Sciatic nerve (tissue), 2 donors: ENCODE measurements at regions not wholly inside any gene's neighbourhood (a gene's known extent, or its start where the extent isn't known, plus 50 kb on each side); places are given as distances from the start of the nearest gene placed in this dataset.

Experiments
- ATAC-seq: fragments of 200-7000 bp; cut with Tn5 transposase; one replicate; pipeline ENCODE4 v1.9.1; 2020; ENCODE audit warnings: mild to moderate bottlenecking, moderate library complexity
- DNase-seq: peaks from one replicate; pipeline ENCODE4 v3.0.0-alpha.2; 2020; ENCODE audit warnings: low spot score
- intact Hi-C: fragments of 100-400 bp; cut with DNase I; formaldehyde crosslinking; loops from one replicate; pipeline ENCODE4 v1.14.2; 2022
- donor health status: DM: no; HTN: no; CAD: no.
- donor health status: DM: no; HTN: no; CAD: no.

GRCh38 chr13:72539925-72540324 lies 187.5 kb downstream of the MZT1 start:
- no peak for ATAC-seq
- intact Hi-C loops, result no loop called here
- no peak for DNase-seq

- no peak for DNase-seq
- intact Hi-C loops, result no loop called here
These were observed 189.6 kb downstream of the MZT1 start for GRCh38 chr13:72537782-72538181.

DNA sequence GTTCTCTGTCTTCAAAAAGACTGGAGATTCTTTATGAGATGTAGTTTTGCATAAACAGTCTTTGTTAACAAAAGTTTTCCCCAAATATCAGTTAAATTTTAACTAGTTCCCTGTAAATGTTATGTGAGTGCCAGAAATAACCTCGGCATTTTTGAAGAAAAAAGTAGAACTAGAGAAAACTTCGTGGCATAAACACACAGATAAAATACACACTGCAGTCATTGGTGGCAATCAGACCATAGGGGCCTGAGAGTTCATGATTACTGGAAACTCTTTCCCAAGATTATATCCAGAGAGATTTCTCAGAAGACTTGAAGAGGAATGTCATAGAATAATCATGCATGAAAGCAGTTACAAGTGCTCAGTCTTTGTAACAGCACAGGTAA lies 190.0 kb downstream of the MZT1 start:
- no peak for DNase-seq
- no peak for ATAC-seq
- intact Hi-C loops, result no loop called here

More at GRCh38 chr13:72537782-72538181, 189.6 kb downstream of the MZT1 start:
- no peak for ATAC-seq

- peak; percentile 58 for ATAC-seq
These were observed 190.6 kb downstream of the MZT1 start for GRCh38 chr13:72536714-72537394.

GRCh38 chr13:72534951-72535640 lies 192.3 kb downstream of the MZT1 start:
- ATAC-seq (no peak), DNase-seq (no peak)
- intact Hi-C loops, result no loop called here

More at GRCh38 chr13:72536714-72537394, 190.6 kb downstream of the MZT1 start:
- intact Hi-C loops, result no loop called here
- DNase-seq, result no peak

DNA sequence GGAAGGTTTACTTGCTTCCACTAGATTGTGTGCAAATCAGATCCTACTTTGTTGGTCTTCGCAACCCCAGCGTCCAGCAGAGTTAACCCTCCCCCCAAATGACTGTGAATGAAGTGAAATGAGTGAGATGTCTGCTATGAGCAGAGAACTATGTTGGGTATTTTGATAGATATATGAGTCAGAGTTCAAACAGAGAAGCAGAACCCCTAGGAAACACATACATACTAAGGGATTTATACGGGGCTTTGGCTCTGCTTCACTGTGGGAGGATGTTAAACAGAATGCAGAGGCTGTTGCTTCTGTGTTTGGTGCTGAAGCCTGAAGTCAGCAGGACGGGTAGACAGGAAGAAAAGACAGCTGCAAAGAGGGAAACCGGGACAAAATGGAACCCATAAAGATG lies 197.0 kb downstream of the MZT1 start:
- no peak for ATAC-seq
- intact Hi-C loops, result no loop called here
- DNase-seq, result no peak

DNA sequence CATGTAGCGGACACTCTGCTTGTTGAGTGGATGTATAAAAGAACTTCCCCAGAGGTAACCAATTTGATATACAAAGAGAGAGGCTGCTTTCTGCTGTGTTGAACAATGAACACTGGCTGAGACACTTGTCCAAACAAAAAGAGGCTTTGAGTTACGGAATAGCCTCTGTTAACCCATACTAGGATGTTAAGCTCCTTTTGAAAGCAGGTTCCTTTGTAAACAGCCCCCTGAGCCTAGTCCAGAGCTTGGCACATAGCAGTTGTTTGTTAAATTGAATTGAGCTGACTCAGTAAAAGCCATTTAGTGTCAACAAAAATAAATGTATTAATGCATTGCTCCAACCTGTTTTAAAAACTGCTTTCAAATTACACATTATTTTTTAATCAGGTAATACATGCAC lies 200.1 kb downstream of the MZT1 start:
- intact Hi-C loops, result no loop called here
- DNase-seq (no peak), ATAC-seq (no peak)

- ATAC-seq (no peak), DNase-seq (no peak)
- intact Hi-C loops, result no loop called here
These were observed 203.8 kb downstream of the MZT1 start for GRCh38 chr13:72523593-72523992.

DNA sequence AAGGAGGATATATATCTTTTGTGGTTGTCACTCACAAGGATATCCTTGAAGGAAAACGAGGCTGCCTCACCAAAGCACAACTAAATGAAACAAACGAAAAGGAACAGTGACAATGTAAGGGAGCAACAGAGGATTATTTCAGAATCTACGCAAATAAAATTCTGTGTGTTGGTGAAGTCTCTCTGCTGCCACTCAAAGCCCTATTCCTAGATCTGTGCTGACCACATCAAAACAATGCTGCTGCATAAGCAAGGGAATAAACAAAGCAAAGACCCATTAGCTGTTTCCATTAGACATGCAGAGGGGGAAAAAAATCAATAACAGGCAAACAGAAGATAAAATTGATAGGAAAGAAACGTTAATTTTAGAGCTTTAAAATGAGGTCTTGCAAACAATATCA lies 204.4 kb downstream of the MZT1 start:
- no peak for ATAC-seq
- intact Hi-C loops, result no loop called here

DNA sequence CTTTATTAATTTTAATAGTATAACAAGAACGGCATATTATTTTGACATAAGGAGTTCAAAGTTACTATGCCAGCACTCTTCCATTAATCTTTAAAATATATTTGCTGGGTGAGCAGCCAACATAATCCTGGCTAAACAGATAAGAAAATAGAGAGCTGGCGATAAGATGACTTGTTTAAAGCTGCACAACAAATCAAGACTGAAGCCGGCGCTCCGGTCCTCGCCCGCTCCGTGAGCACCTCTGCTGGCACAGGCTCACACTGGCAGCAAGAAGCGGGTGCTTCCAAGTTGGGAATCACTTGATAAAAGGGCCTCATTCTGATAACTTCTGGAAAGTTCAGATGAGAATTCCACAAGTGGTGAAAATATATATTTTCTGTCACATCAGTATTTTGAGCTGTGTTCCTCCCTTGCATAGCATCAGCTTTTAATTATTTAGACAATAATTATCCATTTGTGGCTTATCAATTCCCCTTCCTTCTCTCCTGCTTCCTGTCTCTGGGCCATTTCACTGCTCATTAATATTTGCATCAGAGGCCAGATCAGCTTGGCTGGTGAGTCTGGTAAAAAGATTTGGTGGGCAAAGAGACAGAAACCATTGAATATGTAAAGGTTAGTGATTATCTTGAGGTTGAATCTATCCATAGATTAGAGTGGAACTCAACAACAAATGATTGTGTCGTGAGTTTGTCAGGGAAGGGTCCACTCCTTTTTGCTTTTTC lies 205.3 kb downstream of the MZT1 start:
- DNase-seq, result no peak
- intact Hi-C loops, result no loop called here
- ATAC-seq, result no peak

More for the DNA sequence above, 204.4 kb downstream of the MZT1 start:
- DNase-seq, result no peak

DNA sequence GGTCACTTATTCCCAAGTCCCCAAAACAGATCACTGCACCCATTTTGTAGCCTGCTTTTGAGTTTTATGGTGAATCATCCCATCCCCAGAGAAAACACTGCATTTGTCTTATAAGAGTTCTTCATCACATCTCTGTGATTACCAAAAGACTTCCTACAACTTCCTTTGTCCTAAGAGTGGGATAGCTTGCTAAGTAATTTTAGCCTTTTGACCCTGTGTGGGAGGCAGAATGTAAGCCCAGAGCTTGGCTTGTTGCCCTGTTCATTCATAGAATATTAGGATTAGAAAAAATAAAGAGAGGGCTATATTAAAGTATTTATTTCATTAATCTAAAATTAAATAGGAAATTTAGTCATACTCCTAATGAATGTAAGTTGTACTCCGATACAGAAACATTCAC lies 213.3 kb downstream of the MZT1 start:
- DNase-seq, result no peak
- intact Hi-C loops, result no loop called here
- no peak for ATAC-seq

- ATAC-seq (no peak), DNase-seq (no peak)
- intact Hi-C loops, result no loop called here
These were observed 219.0 kb downstream of the MZT1 start for GRCh38 chr13:72508392-72508791.

GRCh38 chr13:72507416-72508199 lies 219.8 kb downstream of the MZT1 start:
- ATAC-seq (no peak), DNase-seq (no peak)
- intact Hi-C loops, result no loop called here

DNA sequence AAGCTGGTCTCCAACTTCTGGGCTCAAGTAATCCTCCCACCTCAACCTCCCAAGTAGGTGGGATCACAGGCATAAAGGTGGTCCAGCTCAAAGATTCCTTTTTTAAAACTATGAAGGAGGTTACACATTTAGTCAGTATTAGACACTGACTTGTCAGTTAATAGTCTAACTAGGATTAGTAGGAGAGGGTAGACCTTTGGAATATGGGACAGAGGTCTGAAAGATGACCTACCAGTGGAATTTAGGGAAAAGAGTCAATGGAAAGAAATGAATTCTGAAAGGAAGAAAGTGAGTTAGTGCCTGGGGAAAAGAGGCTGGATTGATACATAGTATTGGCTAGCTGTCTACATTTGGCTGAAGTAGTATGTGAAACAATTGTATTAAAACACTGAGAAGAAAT lies 220.7 kb downstream of the MZT1 start:
- no peak for DNase-seq
- intact Hi-C loops, result no loop called here
- ATAC-seq, result no peak

DNA sequence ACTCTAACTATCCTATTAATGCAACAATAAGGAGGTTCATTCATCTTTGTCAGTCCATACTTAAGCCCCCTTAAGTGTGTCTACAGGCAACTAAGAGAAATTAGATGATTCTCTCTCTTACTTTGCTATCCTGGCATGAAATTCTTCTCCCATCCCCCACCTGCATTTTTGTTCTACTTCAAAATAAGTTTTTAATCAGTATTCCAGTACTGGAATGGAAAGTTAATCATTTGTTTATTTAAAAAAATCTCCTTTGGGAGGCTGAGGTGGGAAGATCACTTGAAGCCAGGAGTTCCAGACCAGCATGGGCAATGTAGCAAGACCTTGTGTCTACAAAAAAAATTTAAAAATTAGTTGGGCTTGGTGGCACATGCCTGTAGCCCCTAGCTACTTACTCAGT lies 222.1 kb downstream of the MZT1 start:
- ATAC-seq (no peak), DNase-seq (no peak)
- intact Hi-C loops, result no loop called here

DNA sequence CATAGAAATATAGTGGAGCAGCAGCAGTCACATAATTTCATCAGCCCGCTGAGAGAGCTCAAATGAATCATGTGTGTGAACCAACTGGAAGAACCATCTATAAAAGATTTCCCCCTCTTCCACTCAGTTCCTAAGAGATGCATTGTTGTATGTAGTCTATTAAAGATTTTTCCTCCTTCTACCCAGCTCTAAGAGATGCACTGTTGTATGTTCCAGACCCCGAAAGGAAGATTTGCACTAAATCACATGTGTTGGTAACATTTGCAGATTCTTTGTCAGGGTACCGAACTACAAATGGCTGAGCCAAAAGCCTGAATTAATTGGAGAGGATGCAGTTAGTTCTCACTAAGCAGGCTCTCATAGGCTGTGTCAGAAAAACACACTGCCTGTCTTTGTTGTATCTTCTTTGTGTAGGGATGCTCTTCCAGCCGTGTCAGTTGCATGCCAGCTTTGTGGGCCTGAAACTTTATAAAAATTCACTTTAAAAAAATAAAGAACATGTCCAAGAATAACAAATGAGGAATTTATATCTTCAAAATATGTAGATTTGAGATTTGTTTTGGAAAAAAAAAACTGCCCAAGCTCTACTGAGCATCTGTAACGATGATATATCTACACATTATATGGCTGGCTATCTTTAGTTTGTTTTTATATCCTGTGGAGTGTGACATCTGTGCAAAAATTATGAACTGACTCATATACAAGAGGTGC lies 223.1 kb downstream of the MZT1 start:
- no peak for DNase-seq
- intact Hi-C loops, result no loop called here
- ATAC-seq, result no peak

DNA sequence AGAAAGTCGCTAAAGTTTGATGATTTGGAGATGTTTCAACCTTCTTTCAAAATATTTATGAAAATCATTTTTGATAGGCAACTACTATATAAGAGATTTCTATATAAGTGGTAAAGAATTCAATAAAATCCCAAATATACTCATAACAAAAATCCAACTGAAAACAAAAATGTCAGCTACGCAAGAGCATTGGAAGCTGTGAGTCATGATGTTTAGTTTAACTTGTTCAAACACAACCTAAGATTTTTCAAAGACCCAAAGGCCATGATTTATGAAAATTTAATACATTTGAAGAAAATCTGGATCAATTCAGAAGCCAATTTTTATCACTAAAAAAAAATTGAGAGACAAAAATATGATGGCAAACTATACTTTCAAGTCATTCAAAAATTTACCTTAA lies 226.6 kb downstream of the MZT1 start:
- intact Hi-C loops, result no loop called here
- no peak for ATAC-seq
- DNase-seq, result no peak

- ATAC-seq (no peak), DNase-seq (no peak)
- intact Hi-C loops, result no loop called here
These were observed 231.7 kb downstream of the MZT1 start for GRCh38 chr13:72495681-72496080.

DNA sequence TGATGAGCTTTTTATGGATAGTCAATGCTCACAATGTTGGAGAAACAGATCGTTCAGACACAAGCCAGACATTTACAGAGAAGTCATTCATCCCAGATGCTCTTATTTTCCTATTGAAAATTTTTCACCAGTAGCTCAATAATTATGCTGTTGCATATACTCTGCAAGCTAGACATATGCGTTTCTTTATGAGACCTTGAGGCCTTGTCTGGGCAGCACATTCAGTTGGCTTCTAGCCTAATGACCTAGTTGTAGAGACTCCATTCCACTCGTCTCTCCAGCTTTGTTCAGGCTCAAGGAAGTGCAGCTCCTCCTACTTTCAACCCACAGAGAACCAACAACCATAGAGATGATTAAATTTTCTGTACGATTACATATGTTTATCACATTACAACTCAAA lies 237.7 kb downstream of the MZT1 start:
- ATAC-seq, result no peak
- intact Hi-C loops, result no loop called here
- DNase-seq, result no peak
